Stimulated activated CD8-positive, alpha-beta memory T cell treated with anti-CD3 and anti-CD28 coated beads, Interleukin-7, amount 100 ng/mL, for 48 hours (primary cell): ENCODE measurements at regions not wholly inside any gene's neighbourhood (a gene's known extent, or its start where the extent isn't known, plus 50 kb on each side); places are given as distances from the start of the nearest gene placed in this dataset.
"Not testable (repeated sequence)": the region's sequence is repeated elsewhere in the genome, so short reads cannot be mapped to it uniquely, and the experiment has no call there.

Experiments
- DNase-seq, 2 donors: peaks; one replicate each; pipeline ENCODE4 v3.0.0-alpha.2; 2020; ENCODE audit warnings: low read depth in 1 of 2; ENCODE audit errors: extremely low read depth in 1 of 2

DNA sequence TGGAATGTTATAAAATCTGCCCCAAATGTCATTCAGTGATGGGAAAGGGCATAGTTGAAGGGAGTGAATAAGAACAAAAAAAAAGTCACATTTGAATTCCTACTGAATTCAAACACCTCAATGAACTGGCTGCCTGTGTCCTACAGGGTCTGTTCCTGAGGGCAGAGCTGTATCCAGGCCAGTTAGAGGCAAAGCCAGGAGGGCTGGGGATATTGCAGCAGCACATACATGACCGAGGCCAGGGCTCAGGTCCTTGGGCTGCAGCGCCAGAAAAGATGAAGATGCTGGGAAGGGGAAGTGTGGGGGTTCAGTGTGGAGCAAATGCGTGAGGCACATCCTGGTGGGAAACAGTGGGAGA, 449.2 kb downstream of the SIPA1L2 start:
- DNase-seq: no peak

DNA sequence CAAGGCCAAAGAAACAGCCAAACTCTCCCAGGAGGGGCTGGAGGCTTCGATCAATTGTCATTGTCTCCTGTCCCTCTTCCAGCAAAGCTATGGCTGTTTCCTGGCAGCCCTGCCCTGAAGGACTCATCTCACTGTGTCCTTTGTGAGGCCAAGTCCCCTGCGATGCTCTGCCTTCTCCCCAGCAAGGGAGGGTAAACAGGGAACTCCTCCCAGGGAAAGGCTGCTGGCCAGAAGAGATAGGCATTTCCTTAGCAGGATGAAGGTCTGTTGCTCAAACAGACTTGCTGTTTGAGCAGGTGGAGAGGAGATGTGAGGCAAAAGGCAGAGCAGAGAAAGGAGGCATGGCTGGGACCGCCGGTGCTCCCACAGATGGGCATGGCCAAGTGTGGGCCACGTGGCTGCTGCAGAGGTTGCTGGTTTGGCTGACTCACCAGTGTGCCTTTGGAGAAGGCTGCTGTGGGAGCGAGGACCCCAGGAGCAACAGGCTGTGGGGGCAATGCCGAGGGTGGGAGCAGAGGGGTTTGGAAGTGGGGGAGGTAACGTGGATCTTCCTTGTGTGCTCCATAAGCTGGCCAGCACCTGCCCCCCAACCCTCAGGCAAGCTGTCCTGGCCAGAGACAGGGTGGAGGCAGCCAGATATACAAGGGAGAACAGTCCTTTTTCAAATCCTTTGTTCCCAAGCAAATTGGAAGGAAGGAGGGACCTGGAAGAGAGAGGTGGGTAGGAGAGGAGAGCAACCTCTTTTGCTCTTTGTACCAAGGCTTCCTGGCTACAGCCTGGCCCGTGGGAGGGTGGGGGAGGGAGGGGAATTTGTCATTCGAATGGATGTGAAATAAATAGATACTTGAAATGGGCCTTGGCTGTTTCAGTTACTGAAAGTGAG, 449.8 kb downstream of the SIPA1L2 start:
- DNase-seq: no peak

DNA sequence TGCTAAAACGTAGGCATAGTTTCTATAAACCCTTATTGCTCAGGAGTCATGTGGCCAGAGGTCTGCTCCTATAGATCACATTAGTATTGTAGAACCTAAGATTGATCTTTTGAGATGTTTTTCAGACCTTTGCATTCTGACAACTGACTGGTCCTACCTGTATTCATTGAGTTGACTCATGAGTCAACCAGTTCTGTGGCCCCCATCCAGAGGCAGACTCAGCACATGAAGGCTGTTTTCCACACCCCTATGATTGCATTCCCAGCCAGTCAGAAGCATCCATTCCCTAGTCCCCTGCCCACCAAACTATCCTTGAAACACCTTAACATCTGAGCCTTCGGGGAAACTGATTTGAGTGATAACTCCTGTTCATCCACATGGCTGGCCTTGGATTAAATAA, 451.7 kb downstream of the SIPA1L2 start:
- DNase-seq: no peak

DNA sequence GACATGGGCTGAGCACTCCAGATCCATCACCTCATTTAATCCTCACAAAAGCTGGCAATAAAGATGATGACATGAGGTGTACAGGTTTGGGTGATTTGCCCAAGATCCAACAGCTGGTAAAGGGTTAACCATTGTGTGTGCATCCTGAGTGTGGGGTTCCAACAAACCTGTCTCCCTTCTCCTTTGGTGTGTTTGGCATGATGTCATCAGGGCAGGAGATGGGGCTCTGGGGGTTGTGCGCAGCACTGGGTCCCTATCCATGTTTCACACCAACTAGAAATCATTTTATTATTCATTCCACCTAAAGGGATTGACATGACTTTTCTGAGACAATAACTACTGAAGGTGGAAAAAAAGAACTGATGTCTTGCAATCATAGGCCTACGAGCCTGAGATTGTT, 452.5 kb downstream of the SIPA1L2 start:
- DNase-seq: no peak

DNA sequence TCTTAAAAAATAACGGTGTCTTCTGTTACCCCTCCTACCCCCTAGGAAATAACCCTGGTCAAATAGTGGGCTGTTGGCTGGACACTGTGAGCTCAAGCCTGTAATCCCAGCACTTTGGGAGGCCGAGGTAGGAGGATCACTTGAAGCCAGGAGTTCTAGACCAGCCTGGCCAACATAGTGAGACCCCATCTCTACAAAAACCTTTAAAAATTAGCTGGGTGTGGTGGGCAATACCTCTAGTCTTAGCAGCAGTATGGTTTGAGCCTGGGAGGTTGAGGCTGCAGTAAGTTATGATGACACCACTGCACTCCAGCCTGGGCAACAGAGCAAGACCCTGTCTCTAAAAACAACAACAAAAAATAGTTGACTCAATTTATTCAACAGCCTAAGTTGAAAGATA, 453.7 kb downstream of the SIPA1L2 start:
- no peak for DNase-seq

DNA sequence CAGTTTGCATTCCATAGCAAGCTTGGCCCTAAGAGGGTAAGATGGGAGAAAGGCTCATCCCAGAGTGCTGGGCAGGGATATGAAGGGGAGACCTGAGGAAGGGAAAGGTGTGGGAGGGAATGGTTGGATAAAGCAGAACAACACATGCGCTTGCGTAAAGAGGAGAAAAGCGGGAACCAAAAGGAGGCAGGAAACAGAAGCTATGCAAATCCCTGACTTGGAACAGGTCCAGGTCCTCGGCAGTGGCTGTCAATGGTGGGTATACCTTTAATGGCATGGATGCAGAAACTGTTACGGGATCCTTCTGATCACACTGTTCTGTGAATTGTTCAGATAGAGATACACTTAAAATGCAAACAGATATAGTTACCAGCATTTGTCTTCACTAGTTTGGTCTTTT, 455.6 kb downstream of the SIPA1L2 start:
- DNase-seq: no peak

DNA sequence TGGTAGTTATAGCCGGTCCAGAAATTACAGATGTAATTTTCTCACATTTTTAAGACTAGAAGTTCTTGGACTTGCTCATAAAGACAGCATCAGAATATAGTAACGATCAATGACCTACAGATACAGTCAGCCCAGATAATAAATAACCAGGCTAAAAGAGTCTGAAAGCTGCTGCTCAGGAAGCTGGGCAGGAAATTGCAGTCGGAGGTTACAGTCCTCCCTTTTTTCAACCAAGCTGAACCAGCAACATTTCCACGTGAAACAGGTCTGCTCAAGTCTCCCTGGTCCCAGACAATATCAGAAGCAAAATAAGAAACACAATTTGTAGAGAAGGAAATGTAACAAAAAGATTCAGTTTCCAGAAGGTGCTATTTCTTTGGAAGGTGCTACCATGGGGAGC, 457.4 kb downstream of the SIPA1L2 start:
- DNase-seq: no peak

DNA sequence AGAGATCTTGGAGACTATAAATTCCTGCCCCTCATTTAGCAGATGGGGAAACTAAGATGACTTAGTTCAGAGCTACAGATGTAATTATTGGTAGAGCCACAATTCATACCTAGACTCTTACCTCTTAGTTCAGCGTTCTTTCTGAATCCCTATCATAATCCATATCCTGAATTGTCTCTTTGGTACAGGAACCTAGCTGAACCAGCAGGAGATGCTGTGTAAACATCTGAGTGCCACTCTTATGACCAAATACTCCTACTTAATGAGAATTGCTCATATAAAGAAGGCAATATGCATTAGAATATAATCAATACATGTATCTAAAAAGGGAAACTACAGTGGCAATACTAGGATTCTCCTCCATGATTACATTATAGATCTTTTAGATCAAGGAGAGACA, 459.0 kb downstream of the SIPA1L2 start:
- no peak for DNase-seq

DNA sequence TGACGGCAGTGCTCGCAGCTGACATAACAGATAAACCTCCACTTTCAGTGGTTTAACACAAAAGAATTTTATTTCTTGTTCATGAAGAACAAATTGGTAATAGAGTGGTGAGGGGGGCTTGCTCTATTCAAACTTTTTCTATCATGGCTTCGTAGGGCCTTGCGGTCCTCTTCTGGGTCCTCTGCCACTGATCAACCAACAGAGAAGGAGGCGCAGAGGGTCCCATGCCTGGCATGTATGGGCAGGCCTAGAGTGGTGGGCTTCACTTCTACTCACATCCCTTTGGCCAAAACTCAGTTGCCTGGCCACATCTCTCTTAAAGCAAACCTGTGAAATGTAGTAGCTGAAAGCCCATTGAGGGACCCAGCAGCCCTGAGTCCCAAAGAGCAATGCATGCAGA, 460.5 kb downstream of the SIPA1L2 start:
- DNase-seq: no peak

DNA sequence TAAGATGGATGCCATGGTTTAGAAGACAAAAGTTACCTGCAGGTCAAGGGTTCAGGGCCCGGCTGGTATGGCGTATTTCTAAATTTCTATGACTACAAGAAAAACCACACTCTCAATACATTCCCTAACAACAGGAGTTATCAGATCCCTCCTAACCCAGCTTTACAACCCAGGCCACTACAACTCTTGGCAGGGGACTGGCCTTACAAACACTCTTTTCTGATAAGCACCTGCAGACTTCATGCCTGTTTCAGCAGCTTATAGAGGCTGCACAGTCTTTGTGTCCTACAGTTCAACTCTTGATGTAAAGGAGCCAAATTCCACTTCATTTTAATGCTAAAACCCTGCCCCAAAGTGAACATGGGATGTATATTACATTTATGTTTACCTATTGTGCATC, 461.4 kb downstream of the SIPA1L2 start:
- no peak for DNase-seq

DNA sequence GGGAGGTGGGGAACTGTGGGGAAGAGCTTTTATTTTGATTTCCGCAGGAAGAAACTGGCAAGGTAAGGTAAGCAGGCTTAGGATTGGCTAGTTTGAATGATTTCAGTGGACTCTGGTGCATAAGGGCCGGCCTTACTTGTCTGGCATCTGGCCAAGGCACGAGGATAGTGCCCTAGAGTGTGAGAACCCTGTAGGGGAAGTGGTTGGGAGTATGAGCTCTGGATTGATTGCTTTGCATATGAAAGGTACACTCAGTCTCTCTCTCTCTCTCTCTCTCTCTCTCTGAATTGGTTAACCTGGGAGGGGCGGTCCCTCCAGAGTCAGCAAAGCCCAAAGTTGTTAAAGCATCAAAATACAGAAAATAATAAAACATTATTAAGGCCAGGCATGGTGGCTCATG, 463.0 kb downstream of the SIPA1L2 start:
- DNase-seq: no peak

DNA sequence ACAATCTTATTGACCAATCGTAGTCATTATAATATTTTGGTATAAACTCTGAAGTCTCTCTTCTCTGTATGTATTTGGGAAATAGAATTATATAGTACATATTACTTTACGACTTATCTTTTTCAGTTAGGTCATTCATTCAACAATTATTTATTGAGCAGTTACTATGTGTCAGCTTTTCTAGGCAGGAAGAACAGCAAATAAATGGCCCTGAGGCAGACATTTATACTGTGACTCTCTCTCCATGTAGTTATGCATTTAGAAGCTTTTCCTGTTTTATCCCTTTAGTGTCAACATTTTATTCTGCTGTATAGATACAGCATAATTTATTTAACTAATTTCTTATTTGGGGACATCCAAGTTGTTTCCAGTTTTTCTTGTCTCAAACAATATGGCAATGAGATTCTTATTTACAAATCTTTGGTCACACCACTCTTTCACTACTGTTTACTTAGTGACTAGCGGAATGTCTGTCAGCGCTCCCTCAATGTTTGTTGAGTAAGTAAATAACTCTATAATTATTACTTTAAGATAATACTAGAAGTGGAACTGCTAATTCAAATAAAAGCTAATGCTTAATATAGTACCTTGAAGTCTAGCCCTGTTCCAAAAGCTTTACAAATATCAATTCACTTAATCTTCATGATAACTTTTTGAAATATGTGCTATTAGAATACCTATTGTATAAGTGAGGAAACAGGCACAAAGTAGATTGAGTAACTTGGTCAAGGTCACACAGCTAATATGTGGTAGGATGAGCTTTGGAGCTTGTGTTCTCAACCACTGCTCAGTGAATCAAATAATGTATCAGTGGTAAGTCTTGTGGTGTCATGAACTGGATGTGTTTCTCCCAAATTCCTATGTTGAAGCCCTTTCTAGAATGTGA, 465.6 kb downstream of the SIPA1L2 start:
- no peak for DNase-seq

DNA sequence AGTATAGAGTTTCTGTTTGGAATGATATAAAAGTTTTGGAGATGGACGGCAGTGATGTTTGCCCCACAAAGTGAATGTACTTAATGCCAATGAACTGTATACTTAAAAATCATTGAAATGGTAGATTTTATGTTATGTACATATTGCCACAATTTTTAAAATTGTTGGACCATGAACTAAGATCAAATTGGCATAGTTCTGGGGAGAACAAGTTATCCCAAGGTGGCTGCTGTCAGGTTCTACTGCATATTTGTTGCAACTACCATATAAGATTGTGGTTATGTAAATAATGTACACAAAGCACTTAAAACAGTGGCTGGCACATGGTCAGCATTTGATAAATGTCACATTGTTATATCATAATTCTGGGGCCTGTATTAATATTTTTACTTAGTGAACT, 466.4 kb downstream of the SIPA1L2 start:
- no peak for DNase-seq

DNA sequence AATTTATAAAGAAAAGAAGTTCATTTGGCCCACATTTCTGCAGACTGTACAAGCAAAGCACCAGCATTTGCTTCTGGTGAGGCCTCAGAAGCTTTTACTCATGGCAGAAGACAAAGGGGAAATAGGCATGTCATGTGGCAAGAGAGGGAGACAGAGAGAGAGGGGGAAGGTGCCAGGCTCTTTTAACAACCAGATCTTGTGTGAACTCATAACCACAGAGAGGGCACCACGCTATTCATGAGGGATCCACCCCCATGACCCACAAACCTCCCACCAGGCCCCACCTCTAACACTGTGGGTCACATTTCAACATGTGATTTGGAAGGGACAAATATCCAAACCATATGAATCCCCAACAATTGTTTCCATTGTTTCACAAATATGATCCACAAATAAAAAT, 467.9 kb downstream of the SIPA1L2 start:
- no peak for DNase-seq

DNA sequence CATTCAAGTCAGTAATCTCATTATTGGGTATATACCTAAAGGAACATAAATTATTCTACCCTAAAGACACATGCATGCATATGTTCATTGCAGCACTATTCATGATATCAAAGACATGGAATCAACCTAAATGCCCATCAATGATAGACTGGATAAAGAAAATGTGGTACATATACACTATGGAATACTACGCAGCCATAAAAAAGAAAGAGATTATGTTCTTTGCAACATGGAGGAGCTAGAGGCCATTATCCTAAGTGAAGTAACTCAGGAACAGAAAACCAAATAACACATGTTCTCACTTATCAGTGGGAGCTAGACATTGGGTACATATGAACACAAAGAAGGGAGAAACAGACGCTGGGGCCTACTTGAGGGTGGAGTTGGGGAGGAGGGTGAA, 471.4 kb downstream of the SIPA1L2 start:
- not testable (repeated sequence) for DNase-seq

DNA sequence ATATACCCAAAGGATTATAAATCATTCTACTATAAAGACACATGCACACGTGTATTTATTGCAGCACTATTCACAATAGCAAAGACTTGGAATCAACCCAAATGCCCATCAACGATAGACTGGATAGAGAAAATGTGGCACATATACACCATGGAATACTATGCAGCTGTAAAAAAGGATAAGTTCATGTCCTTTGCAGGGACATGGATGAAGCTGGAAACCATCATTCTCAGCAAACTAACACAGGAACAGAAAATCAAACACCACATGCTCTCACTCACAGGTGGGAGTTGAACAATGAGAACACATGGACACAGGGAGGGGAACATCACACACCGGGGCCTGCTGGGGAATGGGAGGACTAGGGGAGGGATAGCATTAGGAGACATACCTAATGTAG, 473.9 kb downstream of the SIPA1L2 start:
- DNase-seq: not testable (repeated sequence)

DNA sequence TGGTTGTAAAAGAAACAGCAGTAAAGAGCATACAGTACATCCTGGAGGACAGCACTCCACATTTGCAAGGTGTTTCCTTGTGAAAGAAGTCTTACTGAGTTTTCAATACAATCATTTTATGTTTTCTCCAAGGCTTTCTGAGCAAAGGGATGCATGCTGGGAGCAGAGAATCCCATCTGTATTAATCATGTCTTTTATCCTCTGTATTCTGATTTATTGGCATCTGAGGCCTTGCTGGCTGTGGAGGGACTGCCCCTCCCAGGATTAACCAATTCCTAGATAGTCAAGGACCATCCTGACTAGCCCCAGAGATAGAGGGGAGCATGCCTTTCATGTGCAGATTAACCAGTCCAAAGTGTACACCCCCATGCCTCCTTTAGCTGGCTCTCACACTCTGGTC, 476.3 kb downstream of the SIPA1L2 start:
- DNase-seq: no peak

DNA sequence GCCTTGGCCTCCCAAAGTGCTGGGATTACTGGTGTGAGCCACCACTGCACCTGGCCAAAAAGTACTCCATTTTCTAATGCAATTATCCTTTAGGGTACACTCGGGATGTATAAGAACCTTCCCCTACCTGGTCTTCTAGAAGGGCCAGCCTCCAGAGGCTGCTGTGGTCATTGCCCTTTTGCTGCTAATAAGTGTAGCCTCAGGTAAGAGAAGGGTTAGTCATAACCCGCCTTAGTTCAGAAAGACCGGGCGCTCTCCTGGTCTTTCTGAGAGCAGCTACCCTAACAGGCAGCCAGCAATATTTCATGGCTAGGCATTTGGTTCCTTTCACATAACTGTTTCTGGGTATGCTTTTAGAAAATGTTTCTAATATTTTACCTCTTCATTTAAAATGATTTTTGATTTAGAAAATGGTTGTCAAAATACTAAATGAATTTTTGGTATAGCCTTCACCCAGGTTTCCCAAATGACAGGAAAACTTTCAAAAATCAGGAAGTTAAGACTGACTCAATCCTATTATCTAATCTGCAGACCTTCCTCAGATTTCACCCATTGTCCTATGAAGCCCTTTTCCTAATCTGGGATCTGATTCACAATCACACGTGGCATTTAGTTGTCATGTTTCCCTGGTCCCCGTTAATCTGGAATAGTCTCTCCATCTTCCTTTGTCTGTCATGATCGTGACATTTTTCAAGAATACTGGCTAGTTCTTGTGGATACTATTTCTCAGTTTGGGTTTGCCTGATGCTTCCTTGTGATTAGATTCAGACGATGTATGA, 479.0 kb downstream of the SIPA1L2 start:
- no peak for DNase-seq

DNA sequence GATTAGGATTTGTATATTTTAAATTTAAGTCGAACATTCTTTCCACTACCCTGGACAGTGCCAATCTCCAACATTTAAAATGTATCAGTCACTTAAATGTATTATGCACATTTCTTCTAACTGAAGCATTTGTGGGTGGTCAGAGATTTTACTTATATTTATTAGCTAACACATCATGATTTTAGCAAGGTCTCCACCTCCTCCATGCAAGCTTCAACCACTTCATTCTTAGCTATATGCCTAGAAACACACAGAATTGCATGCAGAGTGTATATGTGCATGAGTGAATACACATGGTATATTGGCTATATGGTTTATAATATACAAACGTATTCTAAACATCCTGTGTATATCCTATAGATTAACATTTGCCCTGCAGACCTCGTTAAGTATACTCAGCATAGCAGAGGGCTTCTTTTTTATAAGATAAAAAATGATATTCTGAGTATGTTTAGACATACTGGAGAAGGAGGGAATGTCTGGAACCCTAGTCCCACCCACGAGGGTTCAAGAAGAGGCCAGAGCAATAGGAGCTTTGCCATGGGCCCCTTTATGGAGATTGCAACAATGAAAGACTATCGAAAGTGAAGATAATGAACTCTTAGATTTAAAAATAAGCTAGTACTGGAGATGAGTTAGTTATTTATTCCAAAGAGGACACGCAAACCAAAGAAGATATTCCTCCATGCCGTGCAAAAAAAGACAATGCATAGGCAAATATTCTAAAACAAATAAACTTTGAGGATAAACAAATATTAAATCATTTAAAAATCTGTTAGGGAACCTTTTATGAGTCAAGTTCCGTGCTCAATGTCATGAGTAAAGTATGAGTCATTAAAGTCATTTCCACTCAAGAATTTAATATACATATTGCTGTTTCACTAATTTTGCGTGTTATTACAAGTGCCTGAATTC, 480.4 kb downstream of the SIPA1L2 start:
- DNase-seq: no peak

DNA sequence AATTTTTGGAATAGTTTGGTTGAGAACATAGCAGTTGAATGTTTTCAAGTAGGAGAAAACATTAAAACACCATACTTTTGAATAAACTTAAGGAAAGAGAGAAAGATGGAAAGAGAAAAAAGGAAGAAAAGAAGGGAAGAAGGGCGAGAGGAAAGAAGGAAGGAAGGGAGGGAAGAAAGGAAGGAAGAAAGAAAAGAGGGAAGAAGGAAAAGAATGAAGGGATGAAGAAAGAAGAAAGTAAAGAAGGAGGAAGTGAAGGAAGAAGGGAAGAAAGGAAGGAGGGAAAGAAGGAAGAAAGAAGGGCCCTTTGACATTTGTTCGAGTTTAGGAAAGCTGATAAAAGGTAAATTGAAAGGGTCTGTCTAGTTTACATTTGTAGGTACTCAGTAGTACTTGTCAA, 482.7 kb downstream of the SIPA1L2 start:
- DNase-seq: no peak
